Osteoblast (primary cell): ENCODE measurements at regions not wholly inside any gene's neighbourhood (a gene's known extent, or its start where the extent isn't known, plus 50 kb on each side); places are given as distances from the start of the nearest gene placed in this dataset.

Experiments
- DNase-seq: peaks from one replicate; pipeline ENCODE4 v3.0.0; 2011; ENCODE audit warnings: low spot score, mixed read lengths; ENCODE audit not compliant: insufficient read length; ENCODE audit errors: missing footprints
- H2AFZ ChIP-seq: 2 replicates; pipeline ENCODE4 v1.6.0; 2011; ENCODE audit warnings: mild to moderate bottlenecking, low read length
- H3K27ac ChIP-seq: 2 replicates; pipeline ENCODE4 v1.5.1; 2011; ENCODE audit warnings: mild to moderate bottlenecking, low read depth, low read length, moderate library complexity
- H3K27me3 ChIP-seq: 2 replicates; pipeline ENCODE4 v1.6.0; 2012; ENCODE audit warnings: mild to moderate bottlenecking, control low read depth, inconsistent platforms, low read length, moderate library complexity; ENCODE audit not compliant: insufficient read depth
- H3K36me3 ChIP-seq: 2 replicates; pipeline ENCODE4 v1.5.1; 2011; ENCODE audit warnings: mild to moderate bottlenecking, low read length, control low read depth, moderate library complexity; ENCODE audit not compliant: insufficient read depth
- H3K4me1 ChIP-seq: 2 replicates; pipeline ENCODE4 v1.5.1; 2011; ENCODE audit warnings: mild to moderate bottlenecking, low read length, control low read depth, moderate library complexity; ENCODE audit not compliant: insufficient read depth
- H3K4me2 ChIP-seq: 2 replicates; pipeline ENCODE4 v1.6.0; 2011; ENCODE audit warnings: mild to moderate bottlenecking, low read length; ENCODE audit not compliant: insufficient read depth
- H3K4me3 ChIP-seq: fragments of 200-600 bp; sonication (generic); 3 replicates; pipeline ENCODE4 v1.5.1; 2012; ENCODE audit warnings: mild to moderate bottlenecking, low read length, inconsistent platforms; ENCODE audit not compliant: insufficient read depth
- H3K79me2 ChIP-seq: 2 replicates; pipeline ENCODE4 v1.6.0; 2012; ENCODE audit warnings: mild to moderate bottlenecking, low read length, control low read depth, inconsistent platforms; ENCODE audit not compliant: insufficient read depth
- H3K9me3 ChIP-seq: 2 replicates; pipeline ENCODE4 v1.5.1; 2011; ENCODE audit warnings: low read depth, low read length, control low read depth
- H4K20me1 ChIP-seq: 2 replicates; pipeline ENCODE4 v1.6.0; 2012; ENCODE audit warnings: mild to moderate bottlenecking, low read length, control low read depth; ENCODE audit not compliant: insufficient read depth
- TF ChIP-seq, protein P1 (sequence below): IDR thresholded peaks from 2 replicates; pipeline ENCODE4 v1.5.1; 2011; ENCODE audit warnings: mild to moderate bottlenecking, low read depth, low read length, moderate library complexity; ENCODE audit errors: extremely low read depth

DNA sequence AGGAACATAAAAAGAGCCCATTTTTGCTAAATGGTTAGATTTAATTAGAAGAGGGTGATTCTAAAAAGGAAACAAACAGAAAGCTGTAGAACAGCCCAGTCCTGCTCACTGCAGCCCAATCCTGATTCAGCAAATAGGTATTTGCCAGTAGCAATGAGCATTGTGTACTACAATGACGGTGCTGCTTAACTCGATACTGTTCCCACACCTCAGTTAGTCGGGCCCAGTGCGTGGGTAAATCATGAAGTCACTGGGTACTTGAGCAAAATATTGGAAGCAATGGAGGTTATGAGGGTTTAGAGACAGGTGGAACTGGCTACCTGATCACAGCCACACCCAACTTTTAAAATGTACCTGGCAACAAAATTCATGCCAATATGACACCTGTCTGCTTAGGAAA, 101.5 kb upstream of the ADGRL2 start:
- H3K36me3 ChIP-seq: no peaks in the 10 kb centered on the region
- no peaks in the 10 kb centered on the region for H3K79me2 ChIP-seq
- peak overlapping the region; percentile 4 for H2AFZ ChIP-seq
- peak; percentile 23 for DNase-seq
- H3K27ac ChIP-seq: peak overlapping the region; percentile 69
- peak overlapping the region; percentile 57 for H3K4me2 ChIP-seq
- H3K4me1 ChIP-seq: peaks cover 45% of the 10 kb centered on the region
- no peak overlapping the region for H3K4me3 ChIP-seq
- H3K27me3 ChIP-seq: no peaks in the 10 kb centered on the region
- no peaks in the 10 kb centered on the region for H3K9me3 ChIP-seq
- no peaks in the 10 kb centered on the region for H4K20me1 ChIP-seq
- TF ChIP-seq, protein P1, sequence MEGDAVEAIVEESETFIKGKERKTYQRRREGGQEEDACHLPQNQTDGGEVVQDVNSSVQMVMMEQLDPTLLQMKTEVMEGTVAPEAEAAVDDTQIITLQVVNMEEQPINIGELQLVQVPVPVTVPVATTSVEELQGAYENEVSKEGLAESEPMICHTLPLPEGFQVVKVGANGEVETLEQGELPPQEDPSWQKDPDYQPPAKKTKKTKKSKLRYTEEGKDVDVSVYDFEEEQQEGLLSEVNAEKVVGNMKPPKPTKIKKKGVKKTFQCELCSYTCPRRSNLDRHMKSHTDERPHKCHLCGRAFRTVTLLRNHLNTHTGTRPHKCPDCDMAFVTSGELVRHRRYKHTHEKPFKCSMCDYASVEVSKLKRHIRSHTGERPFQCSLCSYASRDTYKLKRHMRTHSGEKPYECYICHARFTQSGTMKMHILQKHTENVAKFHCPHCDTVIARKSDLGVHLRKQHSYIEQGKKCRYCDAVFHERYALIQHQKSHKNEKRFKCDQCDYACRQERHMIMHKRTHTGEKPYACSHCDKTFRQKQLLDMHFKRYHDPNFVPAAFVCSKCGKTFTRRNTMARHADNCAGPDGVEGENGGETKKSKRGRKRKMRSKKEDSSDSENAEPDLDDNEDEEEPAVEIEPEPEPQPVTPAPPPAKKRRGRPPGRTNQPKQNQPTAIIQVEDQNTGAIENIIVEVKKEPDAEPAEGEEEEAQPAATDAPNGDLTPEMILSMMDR: no peak

DNA sequence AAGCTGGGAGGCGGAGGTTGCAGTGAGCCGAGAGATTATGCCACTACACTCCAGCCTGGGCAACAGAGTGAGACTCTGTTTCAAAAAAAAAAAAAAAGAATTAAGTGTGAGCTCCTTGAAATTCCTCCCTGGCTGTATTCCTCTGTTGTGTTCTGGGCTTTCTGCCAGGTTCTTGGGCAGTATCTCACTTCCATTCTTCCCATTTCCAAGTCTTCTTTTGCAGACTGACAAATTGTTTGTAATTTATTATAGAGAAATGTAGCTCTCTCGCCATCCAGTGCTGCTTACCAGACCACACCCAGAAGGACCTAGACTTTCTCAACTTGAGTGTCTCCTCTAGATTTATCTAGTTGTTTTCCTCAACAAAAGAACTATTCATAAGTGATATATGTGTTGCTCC, 105.0 kb upstream of the ADGRL2 start:
- no peaks in the 10 kb centered on the region for H3K27me3 ChIP-seq
- H3K36me3 ChIP-seq: no peaks in the 10 kb centered on the region
- H3K27ac ChIP-seq: no peak overlapping the region
- no peak overlapping the region for H2AFZ ChIP-seq
- no peak overlapping the region for H3K4me2 ChIP-seq
- peaks cover 28% of the 10 kb centered on the region for H3K4me1 ChIP-seq
- H3K9me3 ChIP-seq: no peaks in the 10 kb centered on the region
- TF ChIP-seq, protein P1: no peak
- H3K4me3 ChIP-seq: no peak overlapping the region
- no peaks in the 10 kb centered on the region for H4K20me1 ChIP-seq
- H3K79me2 ChIP-seq: no peaks in the 10 kb centered on the region
- DNase-seq: peak; percentile 21

DNA sequence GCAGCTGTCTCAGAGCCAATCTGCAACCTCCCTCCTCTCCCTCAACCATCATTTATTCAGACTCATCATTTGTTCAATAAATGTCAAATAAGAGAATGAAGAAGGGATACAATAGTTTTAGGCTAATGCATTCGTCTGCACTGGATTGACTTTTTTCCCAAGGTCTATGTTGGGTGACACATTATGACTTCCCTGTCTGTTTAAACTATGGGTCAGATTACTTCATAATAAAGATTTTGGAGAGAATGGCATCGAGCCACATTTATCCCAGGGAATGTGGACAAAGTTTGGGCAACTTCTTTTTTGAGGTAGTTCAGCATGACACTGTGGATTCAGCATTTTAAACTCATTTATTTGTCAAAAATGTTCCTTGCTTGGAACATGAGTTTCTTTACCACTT, 107.4 kb upstream of the ADGRL2 start:
- no peaks in the 10 kb centered on the region for H4K20me1 ChIP-seq
- no peak overlapping the region for H3K4me2 ChIP-seq
- DNase-seq: peak; percentile 6
- H3K9me3 ChIP-seq: no peaks in the 10 kb centered on the region
- H2AFZ ChIP-seq: no peak overlapping the region
- TF ChIP-seq, protein P1: no peak
- H3K4me3 ChIP-seq: no peak overlapping the region
- no peaks in the 10 kb centered on the region for H3K27me3 ChIP-seq
- H3K79me2 ChIP-seq: no peaks in the 10 kb centered on the region
- H3K36me3 ChIP-seq: no peaks in the 10 kb centered on the region
- peaks cover 34% of the 10 kb centered on the region for H3K4me1 ChIP-seq
- H3K27ac ChIP-seq: peak overlapping the region; percentile 19

DNA sequence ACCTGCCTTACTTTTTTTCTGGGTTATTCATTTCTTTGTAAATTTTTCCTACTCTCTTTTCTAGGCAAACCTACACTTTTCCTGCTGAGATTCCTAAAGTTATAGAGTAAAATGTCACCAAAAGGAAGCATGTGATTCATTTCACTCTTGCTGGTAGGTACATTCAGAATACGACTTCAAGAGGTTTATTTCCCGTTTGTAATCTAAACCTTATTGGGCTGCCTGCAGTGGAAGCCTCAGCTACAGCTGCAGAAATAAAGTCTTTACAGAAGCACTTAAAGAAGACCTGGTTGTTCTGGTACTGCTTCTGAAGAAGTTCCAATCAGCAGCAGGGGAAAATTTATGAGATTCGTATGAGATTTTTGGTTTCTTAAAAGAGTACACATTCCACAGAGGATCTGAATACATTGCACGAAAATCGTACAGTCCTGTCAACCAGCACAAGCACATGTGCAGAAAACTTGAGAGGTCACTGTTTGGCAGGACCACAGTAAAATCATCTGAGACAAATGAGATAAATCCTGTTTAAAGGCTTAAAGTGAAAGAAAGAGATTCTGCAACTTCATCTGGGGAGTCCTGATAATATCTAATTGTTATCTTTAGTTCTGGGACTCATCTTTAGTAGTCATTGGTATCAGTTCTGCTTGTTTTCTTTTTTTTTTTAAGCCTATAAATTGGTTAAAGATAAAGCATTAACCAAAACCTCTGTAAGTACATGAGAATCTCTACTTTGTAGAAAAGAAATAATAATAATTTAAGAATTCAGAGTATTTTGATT, 109.9 kb upstream of the ADGRL2 start:
- no peaks in the 10 kb centered on the region for H4K20me1 ChIP-seq

More for the DNA sequence above, 109.9 kb upstream of the ADGRL2 start:
- Histone ChIP-seq H3K9me3 (no peaks in the 10 kb centered on the region), H3K79me2 (no peaks in the 10 kb centered on the region), H3K27me3 (no peaks in the 10 kb centered on the region), H3K36me3 (no peaks in the 10 kb centered on the region), H3K4me2 (peak overlapping the region; percentile 40), H2AFZ (peak overlapping the region; percentile 57), H3K27ac (peak overlapping the region; percentile 71), H3K4me1 (peaks cover 33% of the 10 kb centered on the region), H3K4me3 (no peak overlapping the region)
- peak; percentile 30 for DNase-seq
- TF ChIP-seq, protein P1: no peak
